ENCODE measurements at regions not wholly inside any gene's neighbourhood (a gene's known extent, or its start where the extent isn't known, plus 50 kb on each side); places are given as distances from the start of the nearest gene placed in this dataset.
"Not testable (repeated sequence)": the region's sequence is repeated elsewhere in the genome, so short reads cannot be mapped to it uniquely, and the experiment has no call there.

GRCh38 chr2:7133521-7133920 lies 216.3 kb downstream of the RNF144A start:
- Histone ChIP-seq H3K9me3 (ENCODE audit: control insufficient read depth, low read length) (no peaks in the 10 kb centered on the region), H3K36me3 (ENCODE audit: control insufficient read depth, insufficient read depth, low read length) (no peaks in the 10 kb centered on the region), H3K4me3 (ENCODE audit: insufficient read depth, low read depth, low read length, poor library complexity, severe bottlenecking) (no peak overlapping the region), H3K27ac (ENCODE audit: insufficient read depth, low read length, poor library complexity, severe bottlenecking) (no peak overlapping the region), H3K27me3 (replicated peaks; ENCODE audit: control insufficient read depth, insufficient read depth, low read length, poor library complexity, severe bottlenecking) (no peaks in the 10 kb centered on the region), H3K4me1 (ENCODE audit: control insufficient read depth, insufficient read depth, low read length, poor library complexity, severe bottlenecking) (no peaks in the 10 kb centered on the region)
- DNase-seq = no peak

GRCh38 chr2:7140306-7140705 lies 223.1 kb downstream of the RNF144A start:
- no peaks in the 10 kb centered on the region for H3K36me3 ChIP-seq (ENCODE audit: control insufficient read depth, insufficient read depth, low read length)
- H3K9me3 ChIP-seq (ENCODE audit: control insufficient read depth, low read length) = no peaks in the 10 kb centered on the region
- no peaks in the 10 kb centered on the region for H3K27me3 ChIP-seq (replicated peaks; ENCODE audit: control insufficient read depth, insufficient read depth, low read length, poor library complexity, severe bottlenecking)
- H3K27ac ChIP-seq (ENCODE audit: insufficient read depth, low read length, poor library complexity, severe bottlenecking) = no peak overlapping the region
- no peak overlapping the region for H3K4me3 ChIP-seq (ENCODE audit: insufficient read depth, low read depth, low read length, poor library complexity, severe bottlenecking)
- no peak for DNase-seq
- H3K4me1 ChIP-seq (ENCODE audit: control insufficient read depth, insufficient read depth, low read length, poor library complexity, severe bottlenecking) = no peaks in the 10 kb centered on the region

- Histone ChIP-seq H3K9me3 (ENCODE audit: control insufficient read depth, low read length) (no peaks in the 10 kb centered on the region), H3K27ac (ENCODE audit: insufficient read depth, low read length, poor library complexity, severe bottlenecking) (no peak overlapping the region), H3K36me3 (ENCODE audit: control insufficient read depth, insufficient read depth, low read length) (no peaks in the 10 kb centered on the region), H3K4me1 (ENCODE audit: control insufficient read depth, insufficient read depth, low read length, poor library complexity, severe bottlenecking) (no peaks in the 10 kb centered on the region), H3K4me3 (ENCODE audit: insufficient read depth, low read depth, low read length, poor library complexity, severe bottlenecking) (no peak overlapping the region), H3K27me3 (replicated peaks; ENCODE audit: control insufficient read depth, insufficient read depth, low read length, poor library complexity, severe bottlenecking) (no peaks in the 10 kb centered on the region)
- DNase-seq = no peak
These were observed 228.5 kb downstream of the RNF144A start for GRCh38 chr2:7145707-7146106.

- DNase-seq = no peak
These were observed 228.9 kb downstream of the RNF144A start for GRCh38 chr2:7146151-7146550.

GRCh38 chr2:7154656-7155055 lies 237.4 kb downstream of the RNF144A start:
- Histone ChIP-seq H3K9me3 (ENCODE audit: control insufficient read depth, low read length) (no peaks in the 10 kb centered on the region), H3K27me3 (replicated peaks; ENCODE audit: control insufficient read depth, insufficient read depth, low read length, poor library complexity, severe bottlenecking) (no peaks in the 10 kb centered on the region)
- no peak for DNase-seq

More at GRCh38 chr2:7146151-7146550, 228.9 kb downstream of the RNF144A start:
- H3K9me3 ChIP-seq (ENCODE audit: control insufficient read depth, low read length) = no peaks in the 10 kb centered on the region
- H3K27me3 ChIP-seq (replicated peaks; ENCODE audit: control insufficient read depth, insufficient read depth, low read length, poor library complexity, severe bottlenecking) = no peaks in the 10 kb centered on the region
- H3K4me3 ChIP-seq (ENCODE audit: insufficient read depth, low read depth, low read length, poor library complexity, severe bottlenecking) = no peak overlapping the region
- H3K4me1 ChIP-seq (ENCODE audit: control insufficient read depth, insufficient read depth, low read length, poor library complexity, severe bottlenecking) = no peaks in the 10 kb centered on the region
- H3K27ac ChIP-seq (ENCODE audit: insufficient read depth, low read length, poor library complexity, severe bottlenecking) = no peak overlapping the region
- no peaks in the 10 kb centered on the region for H3K36me3 ChIP-seq (ENCODE audit: control insufficient read depth, insufficient read depth, low read length)

GRCh38 chr2:7161501-7161900 lies 244.3 kb downstream of the RNF144A start:
- H3K27ac ChIP-seq (ENCODE audit: insufficient read depth, low read length, poor library complexity, severe bottlenecking) = no peak overlapping the region
- no peak for DNase-seq
- H3K4me1 ChIP-seq (ENCODE audit: control insufficient read depth, insufficient read depth, low read length, poor library complexity, severe bottlenecking) = no peaks in the 10 kb centered on the region
- H3K27me3 ChIP-seq (replicated peaks; ENCODE audit: control insufficient read depth, insufficient read depth, low read length, poor library complexity, severe bottlenecking) = no peaks in the 10 kb centered on the region
- H3K36me3 ChIP-seq (ENCODE audit: control insufficient read depth, insufficient read depth, low read length) = no peaks in the 10 kb centered on the region
- no peaks in the 10 kb centered on the region for H3K9me3 ChIP-seq (ENCODE audit: control insufficient read depth, low read length)
- no peak overlapping the region for H3K4me3 ChIP-seq (ENCODE audit: insufficient read depth, low read depth, low read length, poor library complexity, severe bottlenecking)

More at GRCh38 chr2:7154656-7155055, 237.4 kb downstream of the RNF144A start:
- Histone ChIP-seq H3K4me1 (ENCODE audit: control insufficient read depth, insufficient read depth, low read length, poor library complexity, severe bottlenecking) (no peaks in the 10 kb centered on the region), H3K4me3 (ENCODE audit: insufficient read depth, low read depth, low read length, poor library complexity, severe bottlenecking) (no peak overlapping the region), H3K36me3 (ENCODE audit: control insufficient read depth, insufficient read depth, low read length) (no peaks in the 10 kb centered on the region), H3K27ac (ENCODE audit: insufficient read depth, low read length, poor library complexity, severe bottlenecking) (no peak overlapping the region)

GRCh38 chr2:7165736-7166135 lies 248.5 kb downstream of the RNF144A start:
- DNase-seq = no peak
- Histone ChIP-seq H3K36me3 (ENCODE audit: control insufficient read depth, insufficient read depth, low read length) (no peaks in the 10 kb centered on the region), H3K27ac (ENCODE audit: insufficient read depth, low read length, poor library complexity, severe bottlenecking) (no peak overlapping the region), H3K9me3 (ENCODE audit: control insufficient read depth, low read length) (no peaks in the 10 kb centered on the region), H3K4me3 (ENCODE audit: insufficient read depth, low read depth, low read length, poor library complexity, severe bottlenecking) (no peak overlapping the region), H3K4me1 (ENCODE audit: control insufficient read depth, insufficient read depth, low read length, poor library complexity, severe bottlenecking) (no peaks in the 10 kb centered on the region), H3K27me3 (replicated peaks; ENCODE audit: control insufficient read depth, insufficient read depth, low read length, poor library complexity, severe bottlenecking) (no peaks in the 10 kb centered on the region)

GRCh38 chr2:7167801-7168411 lies 250.7 kb downstream of the RNF144A start:
- H3K9me3 ChIP-seq (ENCODE audit: control insufficient read depth, low read length) = no peaks in the 10 kb centered on the region

GRCh38 chr2:7169593-7169992 lies 252.4 kb downstream of the RNF144A start:
- Histone ChIP-seq H3K4me3 (ENCODE audit: insufficient read depth, low read depth, low read length, poor library complexity, severe bottlenecking) (no peak overlapping the region), H3K4me1 (ENCODE audit: control insufficient read depth, insufficient read depth, low read length, poor library complexity, severe bottlenecking) (no peaks in the 10 kb centered on the region), H3K27me3 (replicated peaks; ENCODE audit: control insufficient read depth, insufficient read depth, low read length, poor library complexity, severe bottlenecking) (no peaks in the 10 kb centered on the region), H3K36me3 (ENCODE audit: control insufficient read depth, insufficient read depth, low read length) (no peaks in the 10 kb centered on the region), H3K9me3 (ENCODE audit: control insufficient read depth, low read length) (no peaks in the 10 kb centered on the region), H3K27ac (ENCODE audit: insufficient read depth, low read length, poor library complexity, severe bottlenecking) (no peak overlapping the region)
- DNase-seq = no peak

More at GRCh38 chr2:7167801-7168411, 250.7 kb downstream of the RNF144A start:
- no peak overlapping the region for H3K27ac ChIP-seq (ENCODE audit: insufficient read depth, low read length, poor library complexity, severe bottlenecking)
- H3K4me1 ChIP-seq (ENCODE audit: control insufficient read depth, insufficient read depth, low read length, poor library complexity, severe bottlenecking) = no peaks in the 10 kb centered on the region
- no peaks in the 10 kb centered on the region for H3K27me3 ChIP-seq (replicated peaks; ENCODE audit: control insufficient read depth, insufficient read depth, low read length, poor library complexity, severe bottlenecking)
- H3K36me3 ChIP-seq (ENCODE audit: control insufficient read depth, insufficient read depth, low read length) = no peaks in the 10 kb centered on the region
- no peak for DNase-seq
- H3K4me3 ChIP-seq (ENCODE audit: insufficient read depth, low read depth, low read length, poor library complexity, severe bottlenecking) = no peak overlapping the region

- H3K4me3 ChIP-seq (ENCODE audit: insufficient read depth, low read depth, low read length, poor library complexity, severe bottlenecking); DNase-seq; H3K27ac ChIP-seq (ENCODE audit: insufficient read depth, low read length, poor library complexity, severe bottlenecking); H3K27me3 ChIP-seq (replicated peaks; ENCODE audit: control insufficient read depth, insufficient read depth, low read length, poor library complexity, severe bottlenecking); H3K4me1 ChIP-seq (ENCODE audit: control insufficient read depth, insufficient read depth, low read length, poor library complexity, severe bottlenecking); H3K36me3 ChIP-seq (ENCODE audit: control insufficient read depth, insufficient read depth, low read length); H3K9me3 ChIP-seq (ENCODE audit: control insufficient read depth, low read length): not testable (repeated sequence)
These were observed 261.8 kb downstream of the RNF144A start for GRCh38 chr2:7178996-7179395.

Measured in effector memory CD4-positive, alpha-beta T cell (primary cell).